K562 (cell line): ENCODE measurements at regions not wholly inside any gene's neighbourhood (a gene's known extent, or its start where the extent isn't known, plus 50 kb on each side); places are given as distances from the start of the nearest gene placed in this dataset.

ENCODE experiments used
- ARHGAP35 ChIP-seq: fragments of 450-650 bp; IDR thresholded peaks from 2 replicates; pipeline ENCODE4 v1.6.1; 2018; ENCODE audit not compliant: partially characterized antibody
- CBX2 ChIP-seq: fragments of 200-600 bp; sonication (generic); IDR thresholded peaks from one replicate; pipeline ENCODE4 v1.6.1; 2012; ENCODE audit warnings: mild to moderate bottlenecking, low read length, inconsistent platforms; ENCODE audit not compliant: insufficient read depth, poor library complexity, severe bottlenecking
- EP300 ChIP-seq: IDR thresholded peaks from 2 replicates; pipeline ENCODE4 v1.6.1; 2012; ENCODE audit warnings: low read length, improper control_type of control experiment
- FOXK1 ChIP-seq: sonication (generic); formaldehyde crosslinking; IDR thresholded peaks from 2 replicates; pipeline ENCODE4 v1.8.0; 2022; ENCODE audit warnings: missing genetic modification reagents, mild to moderate bottlenecking, borderline replicate concordance
- NEUROD1 ChIP-seq: fragments of 150-350 bp; IDR thresholded peaks from 2 replicates; pipeline ENCODE4 v1.6.1; 2014; ENCODE audit warnings: borderline replicate concordance, low read length, low read depth; ENCODE audit not compliant: partially characterized antibody
- NFYB ChIP-seq: IDR thresholded peaks from 2 replicates; pipeline ENCODE4 v1.6.1; 2011; ENCODE audit warnings: mild to moderate bottlenecking, moderate library complexity; ENCODE audit not compliant: insufficient read length; ENCODE audit errors: extremely low read depth
- RCOR1 ChIP-seq, 2 experiments: IDR thresholded peaks; 2 replicates each; pipeline ENCODE4 v1.6.1; 2012; ENCODE audit warnings: low read depth in 2 of 2, low read length in 2 of 2, borderline replicate concordance in 1 of 2, improper control_type of control experiment in 1 of 2
- SMARCA4 ChIP-seq: fragments of 450-650 bp; IDR thresholded peaks from 2 replicates; pipeline ENCODE4 v1.6.1; 2016
- ZFP1 ChIP-seq: fragments of 450-650 bp; formaldehyde crosslinking; IDR thresholded peaks from 2 replicates; pipeline ENCODE4 v1.4.0; 2020; ENCODE audit warnings: mild to moderate bottlenecking, mixed read lengths
- ZNF263 ChIP-seq: sonication (generic); formaldehyde crosslinking; IDR thresholded peaks from 2 replicates; pipeline ENCODE4 v1.8.0; 2022; ENCODE audit warnings: mild to moderate bottlenecking, missing genetic modification reagents, borderline replicate concordance
- ZNF75A ChIP-seq: fragments of 450-650 bp; formaldehyde crosslinking; IDR thresholded peaks from 2 replicates; pipeline ENCODE4 v1.4.0; 2020; ENCODE audit warnings: mild to moderate bottlenecking
- TF ChIP-seq, protein P1 (sequence below), 2 experiments: fragments of 450-650 bp in 1 of 2; sonication (generic) in 1 of 2; formaldehyde crosslinking in 1 of 2; IDR thresholded peaks; 2 replicates each; pipeline versions ENCODE4 v1.7.1 to v1.9.0; 2016 to 2022; ENCODE audit warnings: inconsistent platforms in 1 of 2, mild to moderate bottlenecking in 1 of 2, missing genetic modification reagents in 1 of 2
- TF ChIP-seq, protein P2 (sequence below): sonication (generic); formaldehyde crosslinking; IDR thresholded peaks from 2 replicates; pipeline ENCODE4 v1.8.0; 2022; ENCODE audit warnings: mild to moderate bottlenecking, low read depth, missing genetic modification reagents
- TF ChIP-seq, protein P3 (sequence below), 2 experiments: fragments of 150-350 bp in 1 of 2; IDR thresholded peaks; 2 replicates each; pipeline ENCODE4 v1.6.1; 2012 to 2016; ENCODE audit warnings: low read depth in 2 of 2, low read length in 2 of 2, mild to moderate bottlenecking in 1 of 2, moderate library complexity in 1 of 2

GRCh38 chr13:50357586-50358118 is 342.4 kb downstream of the KCNRG start (continued):
- TF ChIP-seq NEUROD1 (no peak), NFYB (no peak), ZNF263 (no peak), ARHGAP35 (no peak), ZNF75A (CRISPR knock-in tag) (no peak), EP300 (no peak), CBX2 (no peak), SMARCA4 (peak; percentile 52; the same call in 1 of the 2 replicates), RCOR1 (IDR thresholded peaks at IDR 0.05; ENCODE audit: borderline replicate concordance in 1 of 2, low read depth in 2 of 2, low read length in 2 of 2) (peak in 1 of 2 experiments; percentile 26; a peak in 1 of 4 replicates), ZFP1 (no peak), FOXK1 (no peak)
- TF ChIP-seq, protein P1, sequence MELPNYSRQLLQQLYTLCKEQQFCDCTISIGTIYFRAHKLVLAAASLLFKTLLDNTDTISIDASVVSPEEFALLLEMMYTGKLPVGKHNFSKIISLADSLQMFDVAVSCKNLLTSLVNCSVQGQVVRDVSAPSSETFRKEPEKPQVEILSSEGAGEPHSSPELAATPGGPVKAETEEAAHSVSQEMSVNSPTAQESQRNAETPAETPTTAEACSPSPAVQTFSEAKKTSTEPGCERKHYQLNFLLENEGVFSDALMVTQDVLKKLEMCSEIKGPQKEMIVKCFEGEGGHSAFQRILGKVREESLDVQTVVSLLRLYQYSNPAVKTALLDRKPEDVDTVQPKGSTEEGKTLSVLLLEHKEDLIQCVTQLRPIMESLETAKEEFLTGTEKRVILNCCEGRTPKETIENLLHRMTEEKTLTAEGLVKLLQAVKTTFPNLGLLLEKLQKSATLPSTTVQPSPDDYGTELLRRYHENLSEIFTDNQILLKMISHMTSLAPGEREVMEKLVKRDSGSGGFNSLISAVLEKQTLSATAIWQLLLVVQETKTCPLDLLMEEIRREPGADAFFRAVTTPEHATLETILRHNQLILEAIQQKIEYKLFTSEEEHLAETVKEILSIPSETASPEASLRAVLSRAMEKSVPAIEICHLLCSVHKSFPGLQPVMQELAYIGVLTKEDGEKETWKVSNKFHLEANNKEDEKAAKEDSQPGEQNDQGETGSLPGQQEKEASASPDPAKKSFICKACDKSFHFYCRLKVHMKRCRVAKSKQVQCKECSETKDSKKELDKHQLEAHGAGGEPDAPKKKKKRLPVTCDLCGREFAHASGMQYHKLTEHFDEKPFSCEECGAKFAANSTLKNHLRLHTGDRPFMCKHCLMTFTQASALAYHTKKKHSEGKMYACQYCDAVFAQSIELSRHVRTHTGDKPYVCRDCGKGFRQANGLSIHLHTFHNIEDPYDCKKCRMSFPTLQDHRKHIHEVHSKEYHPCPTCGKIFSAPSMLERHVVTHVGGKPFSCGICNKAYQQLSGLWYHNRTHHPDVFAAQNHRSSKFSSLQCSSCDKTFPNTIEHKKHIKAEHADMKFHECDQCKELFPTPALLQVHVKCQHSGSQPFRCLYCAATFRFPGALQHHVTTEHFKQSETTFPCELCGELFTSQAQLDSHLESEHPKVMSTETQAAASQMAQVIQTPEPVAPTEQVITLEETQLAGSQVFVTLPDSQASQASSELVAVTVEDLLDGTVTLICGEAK (IDR thresholded peaks at IDR 0.05), result no peak
- TF ChIP-seq, protein P1 (CRISPR knock-in tag; IDR thresholded peaks at IDR 0.05), result no peak
- TF ChIP-seq, protein P2, sequence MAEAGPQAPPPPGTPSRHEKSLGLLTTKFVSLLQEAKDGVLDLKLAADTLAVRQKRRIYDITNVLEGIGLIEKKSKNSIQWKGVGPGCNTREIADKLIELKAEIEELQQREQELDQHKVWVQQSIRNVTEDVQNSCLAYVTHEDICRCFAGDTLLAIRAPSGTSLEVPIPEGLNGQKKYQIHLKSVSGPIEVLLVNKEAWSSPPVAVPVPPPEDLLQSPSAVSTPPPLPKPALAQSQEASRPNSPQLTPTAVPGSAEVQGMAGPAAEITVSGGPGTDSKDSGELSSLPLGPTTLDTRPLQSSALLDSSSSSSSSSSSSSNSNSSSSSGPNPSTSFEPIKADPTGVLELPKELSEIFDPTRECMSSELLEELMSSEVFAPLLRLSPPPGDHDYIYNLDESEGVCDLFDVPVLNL (CRISPR knock-in tag), result no peak
- TF ChIP-seq, protein P3, sequence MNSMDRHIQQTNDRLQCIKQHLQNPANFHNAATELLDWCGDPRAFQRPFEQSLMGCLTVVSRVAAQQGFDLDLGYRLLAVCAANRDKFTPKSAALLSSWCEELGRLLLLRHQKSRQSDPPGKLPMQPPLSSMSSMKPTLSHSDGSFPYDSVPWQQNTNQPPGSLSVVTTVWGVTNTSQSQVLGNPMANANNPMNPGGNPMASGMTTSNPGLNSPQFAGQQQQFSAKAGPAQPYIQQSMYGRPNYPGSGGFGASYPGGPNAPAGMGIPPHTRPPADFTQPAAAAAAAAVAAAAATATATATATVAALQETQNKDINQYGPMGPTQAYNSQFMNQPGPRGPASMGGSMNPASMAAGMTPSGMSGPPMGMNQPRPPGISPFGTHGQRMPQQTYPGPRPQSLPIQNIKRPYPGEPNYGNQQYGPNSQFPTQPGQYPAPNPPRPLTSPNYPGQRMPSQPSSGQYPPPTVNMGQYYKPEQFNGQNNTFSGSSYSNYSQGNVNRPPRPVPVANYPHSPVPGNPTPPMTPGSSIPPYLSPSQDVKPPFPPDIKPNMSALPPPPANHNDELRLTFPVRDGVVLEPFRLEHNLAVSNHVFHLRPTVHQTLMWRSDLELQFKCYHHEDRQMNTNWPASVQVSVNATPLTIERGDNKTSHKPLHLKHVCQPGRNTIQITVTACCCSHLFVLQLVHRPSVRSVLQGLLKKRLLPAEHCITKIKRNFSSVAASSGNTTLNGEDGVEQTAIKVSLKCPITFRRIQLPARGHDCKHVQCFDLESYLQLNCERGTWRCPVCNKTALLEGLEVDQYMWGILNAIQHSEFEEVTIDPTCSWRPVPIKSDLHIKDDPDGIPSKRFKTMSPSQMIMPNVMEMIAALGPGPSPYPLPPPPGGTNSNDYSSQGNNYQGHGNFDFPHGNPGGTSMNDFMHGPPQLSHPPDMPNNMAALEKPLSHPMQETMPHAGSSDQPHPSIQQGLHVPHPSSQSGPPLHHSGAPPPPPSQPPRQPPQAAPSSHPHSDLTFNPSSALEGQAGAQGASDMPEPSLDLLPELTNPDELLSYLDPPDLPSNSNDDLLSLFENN (IDR thresholded peaks at IDR 0.05; ENCODE audit: low read depth in 2 of 2, low read length in 2 of 2), result no peak
